HG02763 (cell line): ENCODE measurements at regions not wholly inside any gene's neighbourhood (a gene's known extent, or its start where the extent isn't known, plus 50 kb on each side); places are given as distances from the start of the nearest gene placed in this dataset.

Experiments used
- ATAC-seq: cut with Tn5 transposase; IDR thresholded peaks from one replicate; pipeline ENCODE4 v1.9.1; 2021; ENCODE audit warnings: mild to moderate bottlenecking, moderate library complexity; ENCODE audit not compliant: unreplicated experiment

- ATAC-seq, result no peak
Measured at GRCh38 chr4:36704289-36704688, 422.9 kb downstream of the DTHD1 start.

- no peak for ATAC-seq
Measured at GRCh38 chr4:36709991-36710390, 428.6 kb downstream of the DTHD1 start.

GRCh38 chr4:36712013-36712412 lies 430.6 kb downstream of the DTHD1 start:
- ATAC-seq, result no peak

- ATAC-seq, result no peak
Measured at GRCh38 chr4:36716874-36717273, 435.5 kb downstream of the DTHD1 start.

- no peak for ATAC-seq
Measured at GRCh38 chr4:36719425-36719824, 438.0 kb downstream of the DTHD1 start.

- no peak for ATAC-seq
Measured at GRCh38 chr4:36722986-36723385, 441.6 kb downstream of the DTHD1 start.

GRCh38 chr4:36734334-36734733 lies 452.9 kb downstream of the DTHD1 start:
- ATAC-seq, result no peak

GRCh38 chr4:36737691-36738090 lies 456.3 kb downstream of the DTHD1 start:
- no peak for ATAC-seq

- ATAC-seq, result no peak
Measured at GRCh38 chr4:36740796-36741310, 459.4 kb downstream of the DTHD1 start.

GRCh38 chr4:36747277-36748129 lies 466.1 kb downstream of the DTHD1 start:
- no peak for ATAC-seq

GRCh38 chr4:36753048-36753447 lies 471.6 kb downstream of the DTHD1 start:
- ATAC-seq, result no peak

GRCh38 chr4:36757580-36758311 lies 476.3 kb downstream of the DTHD1 start:
- no peak for ATAC-seq

- no peak for ATAC-seq
Measured at GRCh38 chr4:36758312-36759178, 477.1 kb downstream of the DTHD1 start.

GRCh38 chr4:36761607-36762006 lies 480.2 kb downstream of the DTHD1 start:
- ATAC-seq, result no peak

GRCh38 chr4:36763814-36764213 lies 480.7 kb upstream of the NWD2 start:
- no peak for ATAC-seq

- ATAC-seq, result no peak
Measured at GRCh38 chr4:36767596-36767995, 476.9 kb upstream of the NWD2 start.

- no peak for ATAC-seq
Measured at GRCh38 chr4:36771411-36772153, 473.0 kb upstream of the NWD2 start.

GRCh38 chr4:36772154-36772516 lies 472.4 kb upstream of the NWD2 start:
- ATAC-seq, result no peak

GRCh38 chr4:36773467-36773866 lies 471.1 kb upstream of the NWD2 start:
- no peak for ATAC-seq

- no peak for ATAC-seq
Measured at GRCh38 chr4:36775544-36775943, 469.0 kb upstream of the NWD2 start.
